Naive B cell (primary cell): ENCODE measurements at regions not wholly inside any gene's neighbourhood (a gene's known extent, or its start where the extent isn't known, plus 50 kb on each side); places are given as distances from the start of the nearest gene placed in this dataset.
A peak's percentile ranks its signal among the peaks of the same experiment; 100 is the strongest.

Experiments used
- ATAC-seq, 2 donors: fragments of 150-1000 bp; cut with Tn5 transposase; 2 replicates each; pipeline ENCODE4 v1.10.0; 2021; ENCODE audit warnings: low read depth in 2 of 2, mild to moderate bottlenecking in 2 of 2, moderate library complexity in 2 of 2
- DNase-seq: peaks from one replicate; pipeline ENCODE4 v3.0.0; 2022
- H3K27ac Mint-ChIP-seq, 6 donors: one replicate each; pipeline ENCODE4 v1.8.0; 2020 to 2022; ENCODE audit warnings: mild to moderate bottlenecking in 6 of 6, mixed read lengths in 6 of 6, moderate library complexity in 5 of 6, inconsistent platforms in 2 of 6
- H3K27me3 Mint-ChIP-seq, 3 donors: one replicate each; pipeline ENCODE4 v1.8.0; 2021 to 2022; ENCODE audit warnings: mixed read lengths in 3 of 3, mild to moderate bottlenecking in 1 of 3
- H3K36me3 Mint-ChIP-seq, 2 donors: one replicate each; pipeline ENCODE4 v1.8.0; 2020 to 2022; ENCODE audit warnings: mixed read lengths in 2 of 2, inconsistent platforms in 1 of 2, mild to moderate bottlenecking in 1 of 2
- H3K4me1 Mint-ChIP-seq, 3 donors: one replicate each; pipeline ENCODE4 v1.8.0; 2020 to 2022; ENCODE audit warnings: mixed read lengths in 3 of 3, inconsistent platforms in 1 of 3, mild to moderate bottlenecking in 1 of 3, moderate library complexity in 1 of 3
- H3K4me3 Mint-ChIP-seq, 8 donors: one replicate each; pipeline ENCODE4 v1.8.0; 2020 to 2022; ENCODE audit warnings: mild to moderate bottlenecking in 8 of 8, mixed read lengths in 8 of 8, moderate library complexity in 8 of 8, inconsistent platforms in 2 of 8
- H3K9me3 Mint-ChIP-seq, 7 donors: one replicate each; pipeline ENCODE4 v1.8.0; 2020 to 2022; ENCODE audit warnings: mixed read lengths in 7 of 7, mild to moderate bottlenecking in 5 of 7, inconsistent platforms in 2 of 7, moderate library complexity in 1 of 7

DNA sequence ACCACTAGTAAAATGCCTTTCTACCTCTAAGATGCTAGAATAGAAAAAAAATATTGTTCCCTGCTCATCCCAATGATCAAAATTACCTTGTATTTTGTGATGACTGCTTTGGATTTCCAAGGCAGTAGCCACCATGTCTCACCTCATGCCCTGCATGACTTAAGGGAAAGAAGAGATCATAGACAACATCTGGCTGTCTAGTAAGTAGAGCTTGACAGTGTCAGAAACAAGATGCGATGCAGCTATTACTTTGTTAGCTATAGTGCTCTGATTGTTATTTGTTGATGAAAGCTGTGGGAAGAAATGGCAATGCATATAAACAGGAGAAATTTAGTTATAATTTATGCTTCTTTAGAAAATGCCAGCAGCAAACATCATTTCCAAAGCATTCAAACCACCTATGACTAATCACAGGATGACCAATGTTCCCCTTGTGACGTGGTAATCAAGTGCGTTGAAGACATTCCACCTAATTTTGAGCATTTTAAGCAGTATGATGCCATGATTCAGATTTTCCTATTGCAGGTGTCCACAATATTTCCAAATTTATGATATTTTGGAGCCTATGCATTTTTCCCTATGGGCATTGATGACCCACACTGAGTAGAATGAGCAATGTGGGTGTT, 308.3 kb downstream of the KCNRG start:
- Mint-ChIP-seq H3K9me3 (peaks cover 0 to 20% (median 8%) of the 10 kb centered on the region in 7 donors), H3K4me1 (peaks cover 0 to 17% (median 8%) of the 10 kb centered on the region in 3 donors), H3K27me3 (no peaks in the 10 kb centered on the region), H3K27ac (no peak overlapping the region), H3K4me3 (no peak overlapping the region), H3K36me3 (peaks cover 0 to 4% of the 10 kb centered on the region in 2 donors)
- ATAC-seq (no peak), DNase-seq (no peak)

DNA sequence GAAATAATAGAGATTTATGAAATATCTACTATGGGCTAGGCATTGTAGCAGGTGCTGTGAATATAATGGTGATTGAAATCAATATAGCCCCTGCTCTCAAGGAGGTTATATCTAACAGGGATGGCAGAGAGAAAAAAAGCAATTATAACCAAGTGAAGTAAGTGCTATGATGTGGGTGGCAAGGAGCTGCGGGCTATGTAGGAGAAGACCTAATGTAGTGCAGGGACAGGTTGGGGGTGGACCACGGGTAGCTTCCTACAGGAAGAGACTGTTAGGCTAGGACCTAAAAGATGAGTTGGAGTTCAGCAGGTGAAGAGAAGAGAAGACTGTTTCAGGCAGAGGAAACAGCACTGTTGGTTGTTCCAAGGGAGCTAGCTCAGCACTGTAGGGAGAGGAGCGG, 311.0 kb downstream of the KCNRG start:
- H3K4me3 Mint-ChIP-seq, result no peak overlapping the region
- H3K27ac Mint-ChIP-seq, result peak overlapping the region in 1 of 6 donors; percentile 73

DNA sequence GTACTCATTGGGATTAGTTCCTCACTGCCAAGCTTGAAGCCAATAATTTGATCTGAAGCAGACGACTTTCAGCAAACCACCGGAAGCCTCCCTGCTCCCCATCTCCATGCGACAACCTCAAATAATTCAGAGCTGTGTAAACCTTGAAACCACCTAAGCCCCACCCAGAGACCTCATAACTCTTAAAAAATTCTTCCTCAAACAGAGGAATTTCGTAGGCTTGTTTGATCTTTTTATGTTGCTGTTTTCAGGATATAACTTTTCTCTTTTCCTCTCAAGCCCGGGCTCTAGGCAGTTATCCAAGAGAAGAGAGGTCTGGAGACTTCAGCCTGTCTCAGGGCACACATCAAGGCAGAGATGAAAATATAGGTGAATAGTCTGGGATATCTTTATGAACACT, 311.6 kb downstream of the KCNRG start:
- Mint-ChIP-seq H3K9me3 (peaks cover 0 to 20% (median 8%) of the 10 kb centered on the region in 7 donors), H3K4me1 (no peaks in the 10 kb centered on the region), H3K27ac (peak overlapping the region in 1 of 6 donors; percentile 15), H3K27me3 (no peaks in the 10 kb centered on the region), H3K36me3 (peaks cover 0 to 4% of the 10 kb centered on the region in 2 donors), H3K4me3 (no peak overlapping the region)
- DNase-seq (no peak), ATAC-seq (no peak)

More for the DNA sequence above, 311.0 kb downstream of the KCNRG start:
- Mint-ChIP-seq H3K9me3 (peaks cover 0 to 20% (median 8%) of the 10 kb centered on the region in 7 donors), H3K36me3 (peaks cover 0 to 4% of the 10 kb centered on the region in 2 donors), H3K4me1 (no peaks in the 10 kb centered on the region), H3K27me3 (no peaks in the 10 kb centered on the region)
- DNase-seq (no peak), ATAC-seq (no peak)

GRCh38 chr13:50334115-50334778, 319.0 kb downstream of the KCNRG start:
- Mint-ChIP-seq H3K4me3 (peak overlapping the region in 1 of 8 donors; percentile 56), H3K27ac (peak overlapping the region in 1 of 6 donors; percentile 14), H3K9me3 (peaks cover 0 to 1% (median 0%) of the 10 kb centered on the region in 7 donors), H3K36me3 (no peaks in the 10 kb centered on the region), H3K4me1 (peaks cover 0 to 4% (median 0%) of the 10 kb centered on the region in 3 donors), H3K27me3 (no peaks in the 10 kb centered on the region)
- ATAC-seq (no peak), DNase-seq (no peak)

DNA sequence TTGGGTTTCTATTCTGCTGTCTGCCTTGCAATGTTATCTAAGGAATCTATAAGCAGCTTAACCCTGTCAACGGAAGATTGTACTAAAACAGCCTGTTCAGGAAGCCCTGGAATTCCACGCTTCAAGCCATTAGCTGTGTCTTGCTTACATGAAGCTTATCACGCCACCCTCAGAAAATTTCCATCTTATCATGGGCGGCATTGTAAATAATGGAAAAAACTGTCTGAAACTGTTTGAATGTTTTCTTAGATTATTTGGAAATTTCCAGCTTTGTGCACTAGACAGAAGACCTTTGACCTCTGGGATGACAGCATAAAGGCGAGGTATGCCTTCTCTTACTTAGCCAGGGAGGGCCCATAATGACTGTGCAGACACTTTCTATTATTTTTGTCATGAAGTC, 319.7 kb downstream of the KCNRG start:
- H3K9me3 Mint-ChIP-seq, result peaks cover 0 to 1% (median 0%) of the 10 kb centered on the region in 7 donors
- no peaks in the 10 kb centered on the region for H3K27me3 Mint-ChIP-seq
- H3K36me3 Mint-ChIP-seq, result no peaks in the 10 kb centered on the region
- H3K4me1 Mint-ChIP-seq, result peaks cover 0 to 11% (median 3%) of the 10 kb centered on the region in 3 donors
- ATAC-seq (no peak), DNase-seq (no peak)
- no peak overlapping the region for H3K4me3 Mint-ChIP-seq
- no peak overlapping the region for H3K27ac Mint-ChIP-seq

- Mint-ChIP-seq H3K36me3 (peaks cover 10 to 18% of the 10 kb centered on the region in 2 donors), H3K4me3 (no peak overlapping the region), H3K4me1 (peaks cover 0 to 11% (median 3%) of the 10 kb centered on the region in 3 donors), H3K9me3 (peaks cover 6 to 19% (median 10%) of the 10 kb centered on the region in 7 donors), H3K27me3 (no peaks in the 10 kb centered on the region), H3K27ac (no peak overlapping the region)
- no peak for DNase-seq
- ATAC-seq, result no peak
These were observed 324.0 kb downstream of the KCNRG start for GRCh38 chr13:50339271-50339670.

- ATAC-seq (no peak), DNase-seq (no peak)
- Mint-ChIP-seq H3K9me3 (peaks cover 6 to 19% (median 10%) of the 10 kb centered on the region in 7 donors), H3K4me3 (no peak overlapping the region), H3K27me3 (no peaks in the 10 kb centered on the region), H3K27ac (no peak overlapping the region), H3K4me1 (peaks cover 3 to 15% (median 4%) of the 10 kb centered on the region in 3 donors), H3K36me3 (peaks cover 10 to 18% of the 10 kb centered on the region in 2 donors)
These were observed 324.9 kb downstream of the KCNRG start for GRCh38 chr13:50340146-50340545.

GRCh38 chr13:50340551-50341287, 325.5 kb downstream of the KCNRG start:
- no peak for DNase-seq
- peaks cover 3 to 15% (median 4%) of the 10 kb centered on the region in 3 donors for H3K4me1 Mint-ChIP-seq
- H3K27me3 Mint-ChIP-seq, result no peaks in the 10 kb centered on the region
- peaks cover 10 to 18% of the 10 kb centered on the region in 2 donors for H3K36me3 Mint-ChIP-seq
- peak overlapping the region in 2 of 6 donors; percentile 66 to 70 for H3K27ac Mint-ChIP-seq
- peaks cover 6 to 19% (median 10%) of the 10 kb centered on the region in 7 donors for H3K9me3 Mint-ChIP-seq
- no peak overlapping the region for H3K4me3 Mint-ChIP-seq
- no peak for ATAC-seq

- Mint-ChIP-seq H3K36me3 (peaks cover 10 to 18% of the 10 kb centered on the region in 2 donors), H3K4me3 (no peak overlapping the region), H3K4me1 (peaks cover 3 to 15% (median 4%) of the 10 kb centered on the region in 3 donors), H3K9me3 (peaks cover 6 to 19% (median 10%) of the 10 kb centered on the region in 7 donors), H3K27ac (peak overlapping the region in 2 of 6 donors; percentile 70 to 82), H3K27me3 (peaks cover 0 to under 1% (median 0%) of the 10 kb centered on the region in 3 donors)
- DNase-seq (no peak), ATAC-seq (no peak)
These were observed 326.3 kb downstream of the KCNRG start for GRCh38 chr13:50341526-50341925.

DNA sequence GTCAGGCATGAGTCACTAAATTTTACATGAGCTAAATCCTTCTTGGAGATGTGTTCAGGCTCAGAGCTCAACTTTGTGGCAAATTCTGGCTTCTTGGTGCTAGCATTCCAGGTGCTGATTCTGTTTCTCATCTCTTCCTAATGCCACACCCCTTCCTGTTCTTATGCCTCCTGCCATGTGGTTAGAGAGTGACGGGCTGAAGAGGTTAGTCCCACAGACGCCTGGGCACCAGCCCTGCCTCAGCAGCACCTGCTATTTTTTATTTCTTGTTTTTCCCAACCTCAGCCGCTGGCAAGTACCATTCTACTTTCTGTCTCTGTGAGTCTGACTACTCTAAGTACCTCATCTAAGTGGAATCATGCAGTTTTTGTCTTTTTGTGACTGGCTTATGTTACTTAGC, 329.5 kb downstream of the KCNRG start:
- Mint-ChIP-seq H3K4me3 (no peak overlapping the region), H3K9me3 (peaks cover 8 to 19% (median 13%) of the 10 kb centered on the region in 7 donors), H3K27ac (peak overlapping the region in 1 of 6 donors; percentile 67), H3K36me3 (peaks cover 10 to 28% of the 10 kb centered on the region in 2 donors), H3K27me3 (peaks cover 0 to 17% (median 8%) of the 10 kb centered on the region in 3 donors), H3K4me1 (peaks cover 1 to 10% (median 4%) of the 10 kb centered on the region in 3 donors)
- DNase-seq (no peak), ATAC-seq (no peak)

GRCh38 chr13:50345804-50346203, 330.6 kb downstream of the KCNRG start:
- H3K9me3 Mint-ChIP-seq, result peaks cover 8 to 19% (median 13%) of the 10 kb centered on the region in 7 donors
- H3K4me3 Mint-ChIP-seq, result no peak overlapping the region
- no peak for ATAC-seq
- H3K27ac Mint-ChIP-seq, result no peak overlapping the region
- peaks cover 10 to 28% of the 10 kb centered on the region in 2 donors for H3K36me3 Mint-ChIP-seq
- no peak for DNase-seq
- H3K4me1 Mint-ChIP-seq, result peaks cover 0 to 5% (median 4%) of the 10 kb centered on the region in 3 donors
- peaks cover 0 to 17% (median 8%) of the 10 kb centered on the region in 3 donors for H3K27me3 Mint-ChIP-seq

DNA sequence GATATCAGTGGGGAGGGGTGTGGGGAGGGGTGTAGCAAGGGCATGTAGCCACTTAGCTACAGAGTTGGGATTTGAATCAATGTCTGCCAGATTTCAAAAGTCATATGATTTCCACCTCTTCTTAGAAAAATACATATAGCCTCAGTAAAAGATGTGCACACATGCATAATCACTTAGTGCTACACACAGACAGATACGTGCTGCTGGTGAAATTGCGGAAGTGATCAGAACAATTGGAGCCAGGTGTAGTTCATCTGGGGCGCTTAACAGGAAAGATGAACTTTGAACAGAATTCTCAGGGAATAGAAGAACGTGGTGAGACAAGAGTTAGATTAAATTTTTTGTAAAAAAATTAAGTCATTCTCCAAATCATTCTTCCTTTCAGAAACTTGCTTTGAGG, 333.1 kb downstream of the KCNRG start:
- ATAC-seq, result no peak
- Mint-ChIP-seq H3K27ac (no peak overlapping the region), H3K36me3 (peaks cover 0 to 10% of the 10 kb centered on the region in 2 donors), H3K9me3 (peaks cover 0 to 6% (median 0%) of the 10 kb centered on the region in 7 donors), H3K27me3 (peaks cover 0 to 17% (median 8%) of the 10 kb centered on the region in 3 donors), H3K4me3 (no peak overlapping the region), H3K4me1 (peaks cover 0 to 5% (median 4%) of the 10 kb centered on the region in 3 donors)
- no peak for DNase-seq
